Subcutaneous abdominal adipose tissue (tissue), 5 donors: ENCODE measurements at regions not wholly inside any gene's neighbourhood (a gene's known extent, or its start where the extent isn't known, plus 50 kb on each side); places are given as distances from the start of the nearest gene placed in this dataset.

ENCODE experiments used
- H3K27ac ChIP-seq: one replicate; pipeline ENCODE4 v1.7.0; 2013; ENCODE audit warnings: low read depth, mild to moderate bottlenecking, inconsistent platforms, low read length, moderate library complexity
- H3K27me3 ChIP-seq, 5 donors: one replicate each; pipeline ENCODE4 v1.7.0; 2013; ENCODE audit warnings: low read length in 5 of 5, inconsistent platforms in 1 of 5; ENCODE audit not compliant: control insufficient read depth in 5 of 5, insufficient read depth in 4 of 5
- H3K36me3 ChIP-seq, 5 donors: one replicate each; pipeline ENCODE4 v1.7.0; 2013; ENCODE audit warnings: low read length in 5 of 5; ENCODE audit not compliant: control insufficient read depth in 5 of 5, insufficient read depth in 5 of 5
- H3K4me1 ChIP-seq, 5 donors: one replicate each; pipeline ENCODE4 v1.7.0; 2013; ENCODE audit warnings: low read length in 5 of 5, mild to moderate bottlenecking in 3 of 5, moderate library complexity in 1 of 5; ENCODE audit not compliant: control insufficient read depth in 5 of 5, insufficient read depth in 5 of 5
- H3K4me3 ChIP-seq, 5 donors: one replicate each; pipeline ENCODE4 v1.7.0; 2013; ENCODE audit warnings: low read length in 5 of 5, low read depth in 1 of 5
- H3K9ac ChIP-seq, 5 donors: one replicate each; pipeline ENCODE4 v1.7.0; 2013; ENCODE audit warnings: low read length in 5 of 5, mild to moderate bottlenecking in 4 of 5, moderate library complexity in 3 of 5
- H3K9me3 ChIP-seq, 5 donors: one replicate each; pipeline ENCODE4 v1.7.0; 2013; ENCODE audit warnings: low read length in 5 of 5; ENCODE audit not compliant: control insufficient read depth in 5 of 5
- donor health status: healthy.
- donor health status: healthy.
- donor health status: healthy.
- donor health status: healthy.
- donor health status: healthy.

DNA sequence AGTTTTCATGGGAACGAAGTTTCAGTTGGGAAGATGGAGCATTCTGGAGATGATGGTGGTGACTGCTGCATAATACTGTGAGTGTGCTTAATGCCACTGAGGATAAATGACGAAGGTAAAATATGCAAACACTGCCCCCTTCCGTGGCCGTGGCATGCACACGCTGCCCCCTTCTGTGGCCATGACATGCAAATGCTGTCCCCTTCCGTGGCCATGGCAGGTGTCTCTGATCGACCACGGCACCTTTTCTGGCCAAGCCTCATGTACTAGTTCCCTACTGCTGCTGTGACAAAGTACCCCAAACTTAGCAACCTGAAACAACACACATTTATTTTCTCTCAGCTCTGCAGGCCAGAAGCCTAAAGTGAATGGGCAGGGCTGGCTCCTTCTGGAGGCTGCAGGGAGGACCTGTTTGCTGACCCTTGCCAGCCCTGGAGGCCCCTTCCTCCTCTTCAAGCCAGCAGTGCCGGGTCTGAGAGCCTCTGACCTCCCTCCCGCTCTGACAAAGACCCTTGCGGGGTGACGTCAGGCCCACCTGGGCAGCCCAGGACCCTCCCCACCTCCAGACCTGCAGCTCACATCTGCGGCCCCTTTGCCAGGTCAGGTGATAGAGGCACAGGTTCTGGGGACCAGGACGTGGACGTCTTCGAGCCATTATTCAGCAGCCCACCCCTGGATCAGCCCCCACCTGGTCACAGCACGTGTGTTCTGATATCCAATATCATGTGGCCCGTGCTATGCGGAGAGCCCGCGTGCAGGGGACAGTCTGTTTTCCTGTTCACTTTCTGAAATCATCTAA lies 82.0 kb downstream of the MICALL2 start:
- Histone ChIP-seq H3K27ac (no peak overlapping the region), H3K4me1 (no peaks in the 10 kb centered on the region), H3K27me3 (peaks cover 19 to 49% (median 35%) of the 10 kb centered on the region in 5 donors), H3K9me3 (no peaks in the 10 kb centered on the region), H3K9ac (no peak overlapping the region), H3K36me3 (no peaks in the 10 kb centered on the region), H3K4me3 (no peak overlapping the region)

GRCh38 chr7:1378610-1379601 lies 80.4 kb downstream of the MICALL2 start:
- no peak overlapping the region for H3K9ac ChIP-seq
- H3K27me3 ChIP-seq, result peaks cover 25 to 47% (median 37%) of the 10 kb centered on the region in 5 donors

DNA sequence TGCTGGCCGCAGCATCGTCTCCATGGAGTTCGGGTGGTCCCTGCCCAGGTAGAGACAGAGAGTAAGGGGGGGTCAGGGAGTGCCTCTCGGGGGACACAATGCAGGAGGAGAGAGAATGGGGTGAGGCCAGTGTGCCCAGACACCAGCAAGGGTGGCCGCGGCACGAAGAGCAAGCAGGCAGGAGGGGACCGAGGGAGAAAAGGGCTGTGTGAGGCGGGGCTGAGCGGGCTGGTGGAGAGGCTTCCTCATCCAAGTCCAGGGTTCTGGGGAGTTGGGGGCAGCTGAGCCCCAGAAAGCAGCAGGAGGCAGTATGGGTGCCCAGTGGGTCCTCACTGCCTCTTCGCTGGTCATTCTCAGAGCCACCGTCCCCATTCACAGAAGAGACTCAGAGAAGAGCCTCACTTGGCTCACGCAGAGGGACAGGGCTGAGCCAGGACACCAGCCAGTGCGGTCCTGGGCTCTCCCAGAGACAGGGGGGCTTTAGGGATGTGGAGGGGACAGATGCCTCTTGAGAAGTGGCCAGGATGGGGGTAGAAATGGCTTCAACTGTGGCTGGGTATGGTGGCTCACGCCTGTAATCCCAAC lies 78.9 kb downstream of the MICALL2 start:
- no peaks in the 10 kb centered on the region for H3K36me3 ChIP-seq
- peaks cover 28 to 52% (median 44%) of the 10 kb centered on the region in 5 donors for H3K27me3 ChIP-seq
- no peaks in the 10 kb centered on the region for H3K4me1 ChIP-seq
- no peak overlapping the region for H3K9ac ChIP-seq
- no peak overlapping the region for H3K27ac ChIP-seq
- H3K4me3 ChIP-seq, result no peak overlapping the region
- H3K9me3 ChIP-seq, result peaks cover 0 to 5% (median 2%) of the 10 kb centered on the region in 5 donors

More at GRCh38 chr7:1378610-1379601, 80.4 kb downstream of the MICALL2 start:
- Histone ChIP-seq H3K4me1 (no peaks in the 10 kb centered on the region), H3K4me3 (no peak overlapping the region), H3K9me3 (peaks cover 0 to 5% (median 2%) of the 10 kb centered on the region in 5 donors), H3K27ac (no peak overlapping the region), H3K36me3 (no peaks in the 10 kb centered on the region)

GRCh38 chr7:1380821-1381580 lies 78.3 kb downstream of the MICALL2 start:
- Histone ChIP-seq H3K9ac (no peak overlapping the region), H3K4me3 (no peak overlapping the region), H3K9me3 (peaks cover 0 to 5% (median 2%) of the 10 kb centered on the region in 5 donors), H3K4me1 (no peaks in the 10 kb centered on the region), H3K27me3 (peaks cover 35 to 54% (median 44%) of the 10 kb centered on the region in 5 donors), H3K36me3 (no peaks in the 10 kb centered on the region), H3K27ac (no peak overlapping the region)

DNA sequence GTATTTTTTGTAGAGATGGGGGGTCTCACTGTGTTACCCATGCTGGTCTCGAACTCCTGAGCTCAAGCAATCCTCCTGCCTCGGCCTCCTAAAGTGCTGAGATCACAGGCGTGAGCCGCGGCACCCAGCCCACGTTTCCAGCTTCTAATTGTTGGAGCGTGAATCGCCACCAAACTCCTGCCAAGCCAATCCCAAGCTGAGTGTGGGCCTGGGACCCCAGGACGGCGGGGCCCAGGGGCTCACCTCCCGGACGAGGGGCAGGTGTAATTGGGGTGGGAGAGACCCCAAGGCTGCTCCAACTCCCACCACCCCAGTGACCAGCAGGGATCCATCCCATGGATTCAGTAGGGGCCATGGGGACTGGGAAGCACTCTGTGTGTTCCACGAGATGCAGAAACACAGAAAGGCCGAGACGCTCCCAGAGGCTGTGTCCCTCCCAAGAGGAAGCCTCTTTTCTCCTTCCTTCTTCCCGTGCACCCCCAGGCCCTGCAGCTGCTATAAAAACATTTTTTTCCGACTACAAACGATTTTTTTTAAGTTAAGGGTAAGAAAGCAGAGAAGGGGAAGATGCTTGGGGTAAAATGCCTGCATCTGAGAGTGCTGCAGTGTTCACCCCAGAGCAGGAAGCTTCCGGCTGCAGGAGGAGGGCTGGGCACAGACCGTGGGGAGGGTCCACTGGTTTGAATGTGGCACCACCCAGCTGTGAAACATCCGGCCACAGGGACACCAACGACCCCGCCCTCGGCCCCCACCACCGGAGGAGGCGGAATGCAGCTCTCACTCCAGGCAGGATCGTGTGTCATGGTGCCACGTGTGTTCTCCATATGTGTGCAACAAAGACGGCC lies 76.5 kb downstream of the MICALL2 start:
- Histone ChIP-seq H3K36me3 (no peaks in the 10 kb centered on the region), H3K9me3 (peaks cover 0 to 5% (median 2%) of the 10 kb centered on the region in 5 donors), H3K4me3 (no peak overlapping the region), H3K27me3 (peaks cover 40 to 55% (median 44%) of the 10 kb centered on the region in 5 donors), H3K4me1 (no peaks in the 10 kb centered on the region), H3K9ac (no peak overlapping the region), H3K27ac (no peak overlapping the region)

GRCh38 chr7:1383398-1384112 lies 75.7 kb downstream of the MICALL2 start:
- no peak overlapping the region for H3K9ac ChIP-seq
- no peak overlapping the region for H3K27ac ChIP-seq
- H3K9me3 ChIP-seq, result peaks cover 0 to 5% (median 2%) of the 10 kb centered on the region in 5 donors
- no peaks in the 10 kb centered on the region for H3K36me3 ChIP-seq
- H3K4me1 ChIP-seq, result no peaks in the 10 kb centered on the region
- H3K4me3 ChIP-seq, result no peak overlapping the region
- peaks cover 47 to 63% (median 50%) of the 10 kb centered on the region in 5 donors for H3K27me3 ChIP-seq

- H3K4me1 ChIP-seq, result no peaks in the 10 kb centered on the region
- peaks cover 0 to 5% (median 2%) of the 10 kb centered on the region in 5 donors for H3K9me3 ChIP-seq
- peaks cover 47 to 68% (median 54%) of the 10 kb centered on the region in 5 donors for H3K27me3 ChIP-seq
- H3K9ac ChIP-seq, result no peak overlapping the region
- H3K36me3 ChIP-seq, result no peaks in the 10 kb centered on the region
- H3K27ac ChIP-seq, result no peak overlapping the region
- no peak overlapping the region for H3K4me3 ChIP-seq
These were observed 75.2 kb downstream of the MICALL2 start for GRCh38 chr7:1384113-1384415.
